HFFc6 (cell line): ENCODE measurements at regions not wholly inside any gene's neighbourhood (a gene's known extent, or its start where the extent isn't known, plus 50 kb on each side); places are given as distances from the start of the nearest gene placed in this dataset.

Experiments used
- DNase-seq: peaks from one replicate; pipeline ENCODE4 v3.0.0-alpha.2; 2018
- H3K27ac Mint-ChIP-seq: 2 replicates; pipeline ENCODE4 v1.8.0; 2020; ENCODE audit warnings: mild to moderate bottlenecking, mixed read lengths
- H3K27me3 Mint-ChIP-seq: 2 replicates; pipeline ENCODE4 v1.8.0; 2021; ENCODE audit warnings: mild to moderate bottlenecking, moderate library complexity, mixed read lengths; ENCODE audit not compliant: insufficient read depth
- H3K36me3 Mint-ChIP-seq: 2 replicates; pipeline ENCODE4 v1.8.0; 2021; ENCODE audit warnings: low read depth, mixed read lengths
- H3K4me1 Mint-ChIP-seq: 2 replicates; pipeline ENCODE4 v1.8.0; 2020; ENCODE audit warnings: low read depth, mixed read lengths
- H3K4me3 Mint-ChIP-seq: 2 replicates; pipeline ENCODE4 v1.8.0; 2020; ENCODE audit warnings: mild to moderate bottlenecking, moderate library complexity, mixed read lengths
- H3K9me3 Mint-ChIP-seq: 2 replicates; pipeline ENCODE4 v1.8.0; 2020; ENCODE audit warnings: mild to moderate bottlenecking, mixed read lengths
- TF ChIP-seq, protein P1 (sequence below): fragments of 200-600 bp; sonication (generic); IDR thresholded peaks from 2 replicates; pipeline ENCODE4 v1.5.0; 2021; ENCODE audit warnings: antibody characterized with exemption, mild to moderate bottlenecking

DNA sequence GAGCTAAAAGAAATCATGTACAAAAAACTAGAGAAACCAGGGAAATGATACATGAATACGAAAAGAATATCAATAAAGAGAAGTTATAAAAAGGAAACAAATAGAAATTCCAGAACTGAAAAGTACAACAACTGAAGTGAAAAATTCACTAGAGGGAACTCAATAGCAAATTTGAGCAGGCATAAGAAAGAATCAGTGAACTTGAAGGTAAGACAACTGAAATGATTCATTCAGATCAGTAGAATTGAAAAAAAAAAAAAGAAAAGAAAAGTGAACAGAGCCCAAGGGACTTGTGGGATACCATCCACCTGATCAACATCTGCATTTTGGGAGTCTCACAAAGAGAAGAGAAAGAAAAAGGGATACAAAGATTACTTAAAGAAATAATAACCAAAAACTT lies 78.3 kb downstream of the HHEX start:
- no peak overlapping the region for H3K27ac Mint-ChIP-seq
- H3K4me3 Mint-ChIP-seq = no peak overlapping the region
- 0 out of 2 replicates have a peak, but pooled peaks cover 6% of the 10 kb centered on the region for H3K4me1 Mint-ChIP-seq
- H3K9me3 Mint-ChIP-seq = no peaks in the 10 kb centered on the region; the same call in 1 of the 2 replicates
- H3K27me3 Mint-ChIP-seq = peaks cover 7% of the 10 kb centered on the region
- no peaks in the 10 kb centered on the region; the same call in 1 of the 2 replicates for H3K36me3 Mint-ChIP-seq
- TF ChIP-seq, protein P1, sequence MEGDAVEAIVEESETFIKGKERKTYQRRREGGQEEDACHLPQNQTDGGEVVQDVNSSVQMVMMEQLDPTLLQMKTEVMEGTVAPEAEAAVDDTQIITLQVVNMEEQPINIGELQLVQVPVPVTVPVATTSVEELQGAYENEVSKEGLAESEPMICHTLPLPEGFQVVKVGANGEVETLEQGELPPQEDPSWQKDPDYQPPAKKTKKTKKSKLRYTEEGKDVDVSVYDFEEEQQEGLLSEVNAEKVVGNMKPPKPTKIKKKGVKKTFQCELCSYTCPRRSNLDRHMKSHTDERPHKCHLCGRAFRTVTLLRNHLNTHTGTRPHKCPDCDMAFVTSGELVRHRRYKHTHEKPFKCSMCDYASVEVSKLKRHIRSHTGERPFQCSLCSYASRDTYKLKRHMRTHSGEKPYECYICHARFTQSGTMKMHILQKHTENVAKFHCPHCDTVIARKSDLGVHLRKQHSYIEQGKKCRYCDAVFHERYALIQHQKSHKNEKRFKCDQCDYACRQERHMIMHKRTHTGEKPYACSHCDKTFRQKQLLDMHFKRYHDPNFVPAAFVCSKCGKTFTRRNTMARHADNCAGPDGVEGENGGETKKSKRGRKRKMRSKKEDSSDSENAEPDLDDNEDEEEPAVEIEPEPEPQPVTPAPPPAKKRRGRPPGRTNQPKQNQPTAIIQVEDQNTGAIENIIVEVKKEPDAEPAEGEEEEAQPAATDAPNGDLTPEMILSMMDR = no peak
- DNase-seq = no peak

DNA sequence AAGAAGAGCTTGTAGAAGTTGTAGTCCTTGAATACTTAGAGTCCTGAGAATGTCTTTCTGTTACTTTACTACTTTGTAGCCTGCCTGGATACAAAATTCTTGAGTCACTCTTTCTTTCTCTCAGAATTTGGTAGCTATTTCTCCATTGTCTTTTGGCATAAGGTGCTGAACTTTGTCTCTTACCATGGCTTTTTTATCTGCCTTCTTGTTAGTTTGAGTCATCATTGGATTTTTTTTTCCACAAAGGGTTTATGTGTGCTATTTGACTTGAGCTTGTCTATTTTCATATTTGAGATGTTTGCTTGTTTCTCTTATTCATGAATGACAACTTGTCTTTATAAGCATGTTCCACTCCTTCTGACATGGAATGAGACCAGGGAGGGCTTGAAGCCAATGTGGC lies 74.5 kb upstream of the EXOC6 start:
- peaks cover 17% of the 10 kb centered on the region for H3K27me3 Mint-ChIP-seq
- DNase-seq = no peak

DNA sequence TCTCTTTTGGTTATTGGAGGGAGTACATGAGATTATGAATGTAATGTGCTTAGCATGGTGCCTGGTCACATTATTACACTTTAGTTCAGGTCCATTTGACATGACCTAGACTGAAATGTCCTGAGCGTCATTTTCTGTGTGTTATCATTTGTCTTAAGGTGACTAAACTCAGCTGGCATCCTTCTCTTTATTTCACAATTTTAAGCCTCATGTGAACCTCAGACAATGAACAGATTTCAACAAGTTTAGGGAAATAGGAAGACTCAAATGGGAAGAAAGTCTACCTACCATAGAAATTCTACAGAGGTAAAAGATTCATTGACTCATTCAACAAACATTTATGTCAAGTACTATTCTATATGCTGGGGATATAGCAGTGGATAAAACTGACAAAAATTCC lies 70.2 kb upstream of the EXOC6 start:
- TF ChIP-seq, protein P1 = no peak
- Mint-ChIP-seq H3K9me3 (no peaks in the 10 kb centered on the region), H3K4me3 (no peak overlapping the region), H3K4me1 (no peaks in the 10 kb centered on the region), H3K27me3 (peaks cover 16% of the 10 kb centered on the region), H3K36me3 (no peaks in the 10 kb centered on the region), H3K27ac (no peak overlapping the region)
- no peak for DNase-seq

More for the DNA sequence above, 74.5 kb upstream of the EXOC6 start:
- Mint-ChIP-seq H3K4me3 (no peak overlapping the region), H3K27ac (no peak overlapping the region), H3K4me1 (no peaks in the 10 kb centered on the region), H3K36me3 (no peaks in the 10 kb centered on the region), H3K9me3 (no peaks in the 10 kb centered on the region)
- TF ChIP-seq, protein P1 = no peak

DNA sequence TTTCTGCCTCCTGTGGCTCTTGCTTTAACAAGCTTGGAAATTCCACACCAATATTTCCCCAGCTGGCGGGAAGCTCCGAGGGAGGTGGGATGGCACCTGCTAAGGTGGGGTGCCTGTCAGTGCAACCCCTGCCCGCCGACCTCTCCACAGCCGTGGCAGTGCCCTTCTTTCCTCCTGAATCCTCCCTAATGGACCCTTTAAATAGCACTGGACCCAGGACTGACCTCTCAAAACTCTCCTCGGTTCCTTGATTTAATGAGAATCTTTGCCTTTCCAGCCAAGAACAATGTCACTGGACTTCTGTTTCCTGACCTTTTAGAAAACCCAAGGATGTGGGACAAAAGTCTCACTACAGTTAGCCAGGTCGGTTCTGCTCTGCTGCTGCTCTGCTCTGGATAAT lies 63.2 kb upstream of the EXOC6 start:
- no peak overlapping the region for H3K27ac Mint-ChIP-seq
- H3K4me3 Mint-ChIP-seq = no peak overlapping the region
- no peak for DNase-seq
- H3K9me3 Mint-ChIP-seq = no peaks in the 10 kb centered on the region
- H3K27me3 Mint-ChIP-seq = peaks cover 25% of the 10 kb centered on the region
- TF ChIP-seq, protein P1 = no peak
- H3K4me1 Mint-ChIP-seq = no peaks in the 10 kb centered on the region
- no peaks in the 10 kb centered on the region for H3K36me3 Mint-ChIP-seq

DNA sequence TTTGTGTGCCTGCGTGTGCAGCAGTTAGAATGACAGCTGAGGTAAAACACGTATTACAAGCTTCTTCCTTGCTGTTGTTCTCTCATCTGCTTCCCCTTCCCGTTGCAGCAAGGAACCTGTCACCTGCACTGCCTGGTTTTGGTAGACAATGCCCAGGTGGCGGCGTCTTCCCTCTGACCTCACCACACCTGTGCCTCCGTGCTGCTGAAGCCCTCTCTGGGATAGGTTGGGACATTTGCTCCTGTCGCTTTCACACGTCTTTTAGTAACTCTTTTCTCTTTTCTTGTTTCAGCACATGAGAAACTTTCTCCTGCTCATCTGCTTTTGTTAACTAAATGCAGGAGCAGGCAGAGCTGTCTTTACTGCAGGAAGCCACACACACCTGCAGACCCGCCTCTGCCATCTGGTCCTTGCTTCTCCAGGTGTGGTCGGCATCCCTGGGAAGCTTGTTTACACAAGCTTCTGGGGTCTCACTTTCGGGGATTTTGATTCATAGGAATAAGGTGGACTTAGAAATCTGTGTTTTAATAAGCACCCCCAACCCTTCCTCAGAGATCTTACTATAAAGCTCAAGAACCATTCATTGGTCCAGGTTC lies 60.7 kb upstream of the EXOC6 start:
- Mint-ChIP-seq H3K4me1 (no peaks in the 10 kb centered on the region), H3K4me3 (no peak overlapping the region), H3K27ac (no peak overlapping the region), H3K27me3 (peaks cover 28% of the 10 kb centered on the region), H3K36me3 (no peaks in the 10 kb centered on the region), H3K9me3 (no peaks in the 10 kb centered on the region)
- DNase-seq = no peak
- TF ChIP-seq, protein P1 = no peak
